Breast epithelium (tissue), 4 donors: ENCODE measurements at regions not wholly inside any gene's neighbourhood (a gene's known extent, or its start where the extent isn't known, plus 50 kb on each side); places are given as distances from the start of the nearest gene placed in this dataset.

Source experiments
- DNase-seq, 2 donors: peaks; one replicate each; pipeline ENCODE4 v3.0.0-alpha.2; 2019; ENCODE audit warnings: low spot score in 2 of 2
- H3K27ac ChIP-seq, 2 donors: fragments of 200-600 bp; sonication (generic) in 1 of 2; one replicate each; pipeline ENCODE4 v1.5.1; 2016 to 2019; ENCODE audit warnings: mild to moderate bottlenecking in 1 of 2
- H3K27me3 ChIP-seq, 2 donors: fragments of 200-600 bp; sonication (generic) in 1 of 2; one replicate each; pipeline versions ENCODE4 v1.5.1 to v1.6.0; 2017 to 2019; ENCODE audit warnings: control low read depth in 1 of 2, mild to moderate bottlenecking in 1 of 2
- H3K36me3 ChIP-seq: fragments of 200-600 bp; one replicate; pipeline ENCODE4 v1.5.1; 2019
- H3K4me1 ChIP-seq, 2 donors: fragments of 200-600 bp; sonication (generic); one replicate each; pipeline ENCODE4 v1.5.1; 2016 to 2019; ENCODE audit warnings: control low read depth in 1 of 2
- H3K4me3 ChIP-seq, 3 donors: fragments of 200-600 bp; sonication (generic); 1 replicate in 2 of 3; 2 replicates in 1 of 3; pipeline ENCODE4 v1.5.1; 2016 to 2019; ENCODE audit warnings: mild to moderate bottlenecking in 3 of 3, moderate library complexity in 2 of 3
- H3K9me3 ChIP-seq, 2 donors: fragments of 200-600 bp; sonication (generic) in 1 of 2; one replicate each; pipeline ENCODE4 v1.5.1; 2016 to 2019; ENCODE audit warnings: control low read depth in 1 of 2
- POLR2A ChIP-seq: fragments of 450-650 bp; IDR thresholded peaks from one replicate; pipeline ENCODE4 v1.6.1; 2016; ENCODE audit warnings: antibody characterized with exemption, mild to moderate bottlenecking, moderate library complexity
- POLR2AphosphoS5 ChIP-seq, 3 donors: sonication (generic); formaldehyde crosslinking; IDR thresholded peaks; one replicate each; pipeline ENCODE4 v1.6.1; 2017; ENCODE audit warnings: antibody characterized with exemption in 3 of 3
- intact Hi-C: fragments of 100-400 bp; cut with DNase I; formaldehyde crosslinking; loops from one replicate; pipeline ENCODE4 v1.15.1; 2023; ENCODE audit warnings: low total_unique reads
- TF ChIP-seq, protein P1 (sequence below), 3 donors: fragments of 450-650 bp; IDR thresholded peaks; one replicate each; pipeline ENCODE4 v1.5.1; 2016 to 2017; ENCODE audit warnings: antibody characterized with exemption in 3 of 3, mild to moderate bottlenecking in 3 of 3, moderate library complexity in 3 of 3

DNA sequence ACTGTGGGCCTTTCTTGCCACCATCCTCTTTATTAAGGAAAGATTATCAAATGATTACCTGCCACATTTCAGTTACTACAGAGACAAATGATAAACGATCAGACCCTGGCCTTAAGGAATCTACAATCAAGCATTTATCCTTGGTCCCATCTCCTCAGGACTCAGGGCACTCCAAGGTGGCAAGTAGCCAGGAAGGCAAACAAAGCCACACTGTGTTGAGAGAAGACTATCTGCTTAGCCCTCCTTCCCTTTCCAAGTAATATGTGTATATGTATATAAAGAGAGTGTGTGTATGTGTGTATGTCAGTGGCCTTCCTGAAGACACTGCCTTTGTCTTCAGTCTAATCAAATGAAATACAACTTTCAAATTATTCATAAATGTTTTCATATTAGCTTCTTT is 490.1 kb upstream of the ATP11B start:
- Histone ChIP-seq H3K4me1 (no peaks in the 10 kb centered on the region), H3K27ac (no peak overlapping the region), H3K27me3 (no peaks in the 10 kb centered on the region), H3K36me3 (no peaks in the 10 kb centered on the region), H3K9me3 (no peaks in the 10 kb centered on the region), H3K4me3 (no peak overlapping the region)
- DNase-seq: no peak
- intact Hi-C loops: no loop called here
- TF ChIP-seq, protein P1, sequence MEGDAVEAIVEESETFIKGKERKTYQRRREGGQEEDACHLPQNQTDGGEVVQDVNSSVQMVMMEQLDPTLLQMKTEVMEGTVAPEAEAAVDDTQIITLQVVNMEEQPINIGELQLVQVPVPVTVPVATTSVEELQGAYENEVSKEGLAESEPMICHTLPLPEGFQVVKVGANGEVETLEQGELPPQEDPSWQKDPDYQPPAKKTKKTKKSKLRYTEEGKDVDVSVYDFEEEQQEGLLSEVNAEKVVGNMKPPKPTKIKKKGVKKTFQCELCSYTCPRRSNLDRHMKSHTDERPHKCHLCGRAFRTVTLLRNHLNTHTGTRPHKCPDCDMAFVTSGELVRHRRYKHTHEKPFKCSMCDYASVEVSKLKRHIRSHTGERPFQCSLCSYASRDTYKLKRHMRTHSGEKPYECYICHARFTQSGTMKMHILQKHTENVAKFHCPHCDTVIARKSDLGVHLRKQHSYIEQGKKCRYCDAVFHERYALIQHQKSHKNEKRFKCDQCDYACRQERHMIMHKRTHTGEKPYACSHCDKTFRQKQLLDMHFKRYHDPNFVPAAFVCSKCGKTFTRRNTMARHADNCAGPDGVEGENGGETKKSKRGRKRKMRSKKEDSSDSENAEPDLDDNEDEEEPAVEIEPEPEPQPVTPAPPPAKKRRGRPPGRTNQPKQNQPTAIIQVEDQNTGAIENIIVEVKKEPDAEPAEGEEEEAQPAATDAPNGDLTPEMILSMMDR (IDR thresholded peaks at IDR 0.05): no peak
- no peak for TF ChIP-seq POLR2A
- TF ChIP-seq POLR2AphosphoS5 (IDR thresholded peaks at IDR 0.05): no peak

GRCh38 chr3:182305881-182306665 is 487.2 kb upstream of the ATP11B start:
- Histone ChIP-seq H3K4me3 (no peak overlapping the region), H3K4me1 (no peaks in the 10 kb centered on the region), H3K9me3 (no peaks in the 10 kb centered on the region), H3K27me3 (no peaks in the 10 kb centered on the region), H3K27ac (no peak overlapping the region), H3K36me3 (no peaks in the 10 kb centered on the region)
- intact Hi-C loops: no loop called here
- TF ChIP-seq, protein P1 (IDR thresholded peaks at IDR 0.05): no peak
- TF ChIP-seq POLR2AphosphoS5 (IDR thresholded peaks at IDR 0.05) (no peak), POLR2A (no peak)
- no peak for DNase-seq

DNA sequence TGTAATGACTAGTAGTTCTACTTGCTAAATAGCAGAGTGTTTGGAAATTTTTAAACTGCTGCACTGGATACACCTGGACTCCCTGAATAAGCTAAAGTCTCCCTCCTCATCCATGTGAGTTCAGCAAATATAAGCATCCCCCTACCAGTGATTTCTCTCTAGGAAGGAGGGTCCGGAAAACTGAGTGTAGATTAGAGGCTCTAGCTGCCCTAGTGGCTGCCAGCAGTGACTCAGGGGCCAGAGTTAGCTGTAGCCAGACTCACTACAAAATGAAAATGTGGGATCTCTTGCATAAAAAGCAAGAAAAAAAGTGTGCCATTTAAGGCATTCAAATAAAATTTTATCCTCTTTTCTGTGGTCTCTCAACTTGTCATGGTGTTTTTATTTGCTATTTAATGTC is 485.0 kb upstream of the ATP11B start:
- intact Hi-C loops: no loop called here
- TF ChIP-seq, protein P1 (IDR thresholded peaks at IDR 0.05): no peak
- no peak for TF ChIP-seq POLR2A
- no peak for TF ChIP-seq POLR2AphosphoS5 (IDR thresholded peaks at IDR 0.05)
- H3K27ac ChIP-seq: no peak overlapping the region

GRCh38 chr3:182309120-182309519 is 484.2 kb upstream of the ATP11B start:
- Histone ChIP-seq H3K27ac (no peak overlapping the region), H3K9me3 (no peaks in the 10 kb centered on the region), H3K4me3 (no peak overlapping the region), H3K27me3 (no peaks in the 10 kb centered on the region), H3K36me3 (no peaks in the 10 kb centered on the region), H3K4me1 (no peaks in the 10 kb centered on the region)
- no peak for TF ChIP-seq POLR2AphosphoS5 (IDR thresholded peaks at IDR 0.05)
- TF ChIP-seq, protein P1 (IDR thresholded peaks at IDR 0.05): no peak
- TF ChIP-seq POLR2A: no peak
- DNase-seq: no peak
- intact Hi-C loops: no loop called here

More for the DNA sequence above, 485.0 kb upstream of the ATP11B start:
- H3K27me3 ChIP-seq: no peaks in the 10 kb centered on the region
- H3K9me3 ChIP-seq: no peaks in the 10 kb centered on the region
- no peaks in the 10 kb centered on the region for H3K4me1 ChIP-seq
- H3K4me3 ChIP-seq: no peak overlapping the region
- no peak for DNase-seq
- H3K36me3 ChIP-seq: no peaks in the 10 kb centered on the region

DNA sequence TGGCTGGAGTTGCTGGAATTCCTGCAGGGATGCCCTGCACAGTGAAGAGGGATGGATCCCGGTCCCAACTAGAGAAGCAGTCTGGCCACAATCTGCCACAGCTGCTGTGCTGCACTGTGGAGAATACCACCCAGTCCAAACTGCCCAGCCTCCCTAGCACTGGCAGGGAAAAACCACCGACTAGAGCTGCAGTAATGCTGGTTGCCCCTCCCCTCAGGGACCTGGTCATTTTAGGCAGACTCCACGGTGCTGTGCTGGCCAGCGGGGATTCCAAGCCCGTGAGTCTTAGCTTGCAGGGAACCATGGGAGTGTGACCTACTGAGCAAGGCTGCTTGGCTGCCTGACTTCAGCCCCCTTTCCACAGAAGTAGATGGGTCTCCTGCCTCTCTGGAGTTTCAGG is 478.0 kb upstream of the ATP11B start:
- Histone ChIP-seq H3K4me3 (no peak overlapping the region), H3K36me3 (no peaks in the 10 kb centered on the region), H3K27ac (no peak overlapping the region), H3K9me3 (peaks cover 9 to 22% of the 10 kb centered on the region in 2 donors), H3K4me1 (no peaks in the 10 kb centered on the region), H3K27me3 (no peaks in the 10 kb centered on the region)
- no peak for DNase-seq
- intact Hi-C loops: no loop called here
- TF ChIP-seq POLR2AphosphoS5 (IDR thresholded peaks at IDR 0.05) (no peak), POLR2A (no peak)
- TF ChIP-seq, protein P1 (IDR thresholded peaks at IDR 0.05): no peak
